CD14-positive monocyte (primary cell): ENCODE measurements at regions not wholly inside any gene's neighbourhood (a gene's known extent, or its start where the extent isn't known, plus 50 kb on each side); places are given as distances from the start of the nearest gene placed in this dataset.

Source experiments
- DNase-seq, 3 donors: peaks; one replicate each; pipeline ENCODE4 v3.0.0-alpha.2; 2011 to 2022
- H2AFZ ChIP-seq: 2 replicates; pipeline ENCODE4 v1.6.0; 2012; ENCODE audit warnings: mild to moderate bottlenecking, low read depth, low read length, inconsistent platforms; ENCODE audit not compliant: insufficient read depth, poor library complexity, severe bottlenecking
- H3K27ac ChIP-seq, 2 donors: 1 replicate in 1 of 2; 2 replicates in 1 of 2; pipeline ENCODE4 v1.5.1; 2012 to 2013; ENCODE audit warnings: low read length in 2 of 2, control low read depth in 1 of 2, inconsistent platforms in 1 of 2, low read depth in 1 of 2, mild to moderate bottlenecking in 1 of 2
- H3K27me3 ChIP-seq, 2 donors: one replicate each; pipeline versions ENCODE4 v1.6.0 to v1.6.1; 2011 to 2013; ENCODE audit warnings: low read length in 2 of 2; ENCODE audit not compliant: control insufficient read depth in 2 of 2, insufficient read depth in 2 of 2
- H3K36me3 ChIP-seq, 2 donors: replicated peaks in 1 of 2; 1 replicate in 1 of 2; 2 replicates in 1 of 2; pipeline versions ENCODE4 v1.5.1 to v1.6.1; 2012 to 2013; ENCODE audit warnings: low read length in 2 of 2, control low read depth in 1 of 2, inconsistent platforms in 1 of 2, mild to moderate bottlenecking in 1 of 2; ENCODE audit not compliant: insufficient read depth in 2 of 2, control insufficient read depth in 1 of 2
- H3K4me1 ChIP-seq, 2 donors: 1 replicate in 1 of 2; 2 replicates in 1 of 2; pipeline versions ENCODE4 v1.5.1 to v1.6.1; 2012 to 2013; ENCODE audit warnings: low read length in 2 of 2, control low read depth in 1 of 2, inconsistent platforms in 1 of 2, mild to moderate bottlenecking in 1 of 2, moderate library complexity in 1 of 2; ENCODE audit not compliant: insufficient read depth in 2 of 2, control insufficient read depth in 1 of 2
- H3K4me2 ChIP-seq: replicated peaks from 2 replicates; pipeline ENCODE3; 2012; ENCODE audit warnings: low read length, moderate library complexity, mild to moderate bottlenecking; ENCODE audit not compliant: poor library complexity, severe bottlenecking; ENCODE audit errors: extremely low read depth
- H3K4me3 ChIP-seq, 3 experiments: fragments of 200-600 bp in 1 of 3; sonication (generic) in 1 of 3; replicated peaks in 1 of 3; 1 replicate in 2 of 3; 2 replicates in 1 of 3; pipeline ENCODE4 v1.5.1; 2011 to 2013; ENCODE audit warnings: low read length in 3 of 3, mild to moderate bottlenecking in 3 of 3, control low read depth in 2 of 3, low read depth in 2 of 3, inconsistent platforms in 1 of 3, moderate library complexity in 1 of 3
- H3K79me2 ChIP-seq: 2 replicates; pipeline ENCODE4 v1.6.0; 2012; ENCODE audit warnings: mild to moderate bottlenecking, control low read depth, inconsistent platforms, low read length, moderate library complexity; ENCODE audit not compliant: insufficient read depth
- H3K9ac ChIP-seq: 2 replicates; pipeline ENCODE4 v1.6.0; 2017; ENCODE audit warnings: low read length, mild to moderate bottlenecking; ENCODE audit not compliant: insufficient read depth, poor library complexity, severe bottlenecking
- H3K9me3 ChIP-seq, 2 donors: replicated peaks in 1 of 2; 1 replicate in 1 of 2; 2 replicates in 1 of 2; pipeline versions ENCODE4 v1.5.1 to v1.6.1; 2012 to 2013; ENCODE audit warnings: low read length in 2 of 2, control low read depth in 1 of 2; ENCODE audit not compliant: control insufficient read depth in 1 of 2, insufficient read depth in 1 of 2
- H4K20me1 ChIP-seq: 2 replicates; pipeline ENCODE4 v1.6.0; 2012; ENCODE audit warnings: mild to moderate bottlenecking, low read length, control low read depth, moderate library complexity; ENCODE audit not compliant: insufficient read depth
- H3K27ac Mint-ChIP-seq, 7 donors: one replicate each; pipeline ENCODE4 v1.8.0; 2020; ENCODE audit warnings: mild to moderate bottlenecking in 7 of 7, mixed read lengths in 7 of 7, moderate library complexity in 6 of 7, inconsistent platforms in 2 of 7
- H3K27me3 Mint-ChIP-seq, 3 donors: one replicate each; pipeline ENCODE4 v1.8.0; 2021 to 2022; ENCODE audit warnings: low read depth in 3 of 3, mild to moderate bottlenecking in 3 of 3, mixed read lengths in 3 of 3, moderate library complexity in 3 of 3, inconsistent platforms in 1 of 3
- H3K36me3 Mint-ChIP-seq, 2 donors: one replicate each; pipeline ENCODE4 v1.8.0; 2020; ENCODE audit warnings: mixed read lengths in 2 of 2, inconsistent platforms in 1 of 2, mild to moderate bottlenecking in 1 of 2
- H3K4me1 Mint-ChIP-seq: one replicate; pipeline ENCODE4 v1.8.0; 2020; ENCODE audit warnings: mild to moderate bottlenecking, mixed read lengths
- H3K4me3 Mint-ChIP-seq, 2 donors: one replicate each; pipeline ENCODE4 v1.8.0; 2020; ENCODE audit warnings: mild to moderate bottlenecking in 2 of 2, mixed read lengths in 2 of 2, moderate library complexity in 1 of 2
- H3K9me3 Mint-ChIP-seq, 7 donors: one replicate each; pipeline ENCODE4 v1.8.0; 2020 to 2022; ENCODE audit warnings: mixed read lengths in 7 of 7, mild to moderate bottlenecking in 6 of 7, moderate library complexity in 6 of 7, inconsistent platforms in 2 of 7
- WGBS: methylation state at CpG from one replicate; pipeline ENCODE4 v1.1.5; 2013; ENCODE audit warnings: missing lambda C conversion rate; ENCODE audit not compliant: insufficient coverage; 5-methylcytosine and 5-hydroxymethylcytosine counted together
- intact Hi-C, 2 donors: fragments of 100-400 bp; cut with micrococcal nuclease; formaldehyde crosslinking; loops; one replicate each; pipeline versions ENCODE4 v1.15.0 to v1.15.1; 2023
- TF ChIP-seq, protein P1 (sequence below): fragments of 200-600 bp; IDR thresholded peaks from one replicate; pipeline ENCODE4 v1.8.0; 2022; ENCODE audit warnings: antibody characterized with exemption, mild to moderate bottlenecking

DNA sequence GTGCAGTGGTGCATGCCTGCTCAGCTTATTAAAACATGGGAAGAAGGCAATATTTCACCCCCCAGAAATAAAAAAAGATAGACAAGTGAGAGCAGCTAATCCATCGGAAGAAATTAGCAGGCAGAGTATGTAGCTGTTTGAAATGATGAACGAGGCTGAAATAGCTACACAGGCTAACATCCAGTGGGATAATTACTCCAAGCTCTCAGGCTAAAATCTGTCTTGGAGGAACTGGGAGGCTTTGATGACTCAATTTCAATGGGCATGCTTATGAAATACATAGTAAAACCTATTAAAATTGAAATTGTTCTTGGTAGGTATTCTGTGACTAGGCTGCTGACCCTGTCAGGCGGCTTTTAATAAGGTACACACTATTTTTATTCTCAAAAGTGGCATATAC lies 84.1 kb upstream of the RRP15 start:
- Histone ChIP-seq H3K36me3 (no peaks in the 10 kb centered on the region), H3K27me3 (no peaks in the 10 kb centered on the region), H3K27ac (no peak overlapping the region), H2AFZ (no peak overlapping the region), H3K4me1 (no peaks in the 10 kb centered on the region), H3K4me3 (no peak overlapping the region), H3K79me2 (no peaks in the 10 kb centered on the region), H3K4me2 (no peak overlapping the region), H4K20me1 (no peaks in the 10 kb centered on the region), H3K9me3 (no peaks in the 10 kb centered on the region), H3K9ac (no peak overlapping the region)
- peaks cover 0 to 2% (median 1%) of the 10 kb centered on the region in 3 donors for H3K27me3 Mint-ChIP-seq
- TF ChIP-seq, protein P1, sequence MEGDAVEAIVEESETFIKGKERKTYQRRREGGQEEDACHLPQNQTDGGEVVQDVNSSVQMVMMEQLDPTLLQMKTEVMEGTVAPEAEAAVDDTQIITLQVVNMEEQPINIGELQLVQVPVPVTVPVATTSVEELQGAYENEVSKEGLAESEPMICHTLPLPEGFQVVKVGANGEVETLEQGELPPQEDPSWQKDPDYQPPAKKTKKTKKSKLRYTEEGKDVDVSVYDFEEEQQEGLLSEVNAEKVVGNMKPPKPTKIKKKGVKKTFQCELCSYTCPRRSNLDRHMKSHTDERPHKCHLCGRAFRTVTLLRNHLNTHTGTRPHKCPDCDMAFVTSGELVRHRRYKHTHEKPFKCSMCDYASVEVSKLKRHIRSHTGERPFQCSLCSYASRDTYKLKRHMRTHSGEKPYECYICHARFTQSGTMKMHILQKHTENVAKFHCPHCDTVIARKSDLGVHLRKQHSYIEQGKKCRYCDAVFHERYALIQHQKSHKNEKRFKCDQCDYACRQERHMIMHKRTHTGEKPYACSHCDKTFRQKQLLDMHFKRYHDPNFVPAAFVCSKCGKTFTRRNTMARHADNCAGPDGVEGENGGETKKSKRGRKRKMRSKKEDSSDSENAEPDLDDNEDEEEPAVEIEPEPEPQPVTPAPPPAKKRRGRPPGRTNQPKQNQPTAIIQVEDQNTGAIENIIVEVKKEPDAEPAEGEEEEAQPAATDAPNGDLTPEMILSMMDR, result no peak
- intact Hi-C loops, result no loop called here
- DNase-seq, result no peak
- no peak overlapping the region for H3K27ac Mint-ChIP-seq
- H3K4me3 Mint-ChIP-seq, result no peak overlapping the region
- H3K36me3 Mint-ChIP-seq, result no peaks in the 10 kb centered on the region
- WGBS, result 90% methylated on average over 2 of the region's 3 CpGs
- peaks cover 0 to 4% (median 0%) of the 10 kb centered on the region in 7 donors for H3K9me3 Mint-ChIP-seq
- H3K4me1 Mint-ChIP-seq, result no peaks in the 10 kb centered on the region

DNA sequence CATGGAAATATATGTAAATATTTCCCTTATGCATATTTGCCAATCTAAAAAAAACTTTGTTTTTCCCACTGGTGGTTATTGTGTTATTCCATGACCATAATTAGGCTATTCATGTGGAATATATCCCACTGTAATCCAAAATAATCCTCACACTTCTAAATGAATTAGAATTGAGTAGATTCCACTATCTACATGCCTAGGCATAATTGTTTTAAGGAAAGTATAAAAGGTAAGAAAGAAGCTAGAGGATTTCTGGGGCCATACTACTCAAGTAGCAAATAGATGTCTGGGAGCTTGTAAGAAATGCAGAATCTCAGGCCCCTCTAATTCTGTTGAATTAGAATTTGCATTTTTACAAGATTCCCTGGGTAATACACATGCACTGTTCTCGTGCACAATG lies 83.5 kb upstream of the RRP15 start:
- peaks cover 0 to 4% (median 0%) of the 10 kb centered on the region in 7 donors for H3K9me3 Mint-ChIP-seq
- no peak overlapping the region for H3K27ac ChIP-seq
- no peak overlapping the region for H3K4me3 Mint-ChIP-seq
- H3K36me3 ChIP-seq, result no peaks in the 10 kb centered on the region
- H3K9me3 ChIP-seq, result no peaks in the 10 kb centered on the region
- intact Hi-C loops, result no loop called here
- H2AFZ ChIP-seq, result no peak overlapping the region
- TF ChIP-seq, protein P1, result no peak
- H3K4me3 ChIP-seq, result no peak overlapping the region
- DNase-seq, result no peak
- no peaks in the 10 kb centered on the region for H3K79me2 ChIP-seq
- H3K27me3 ChIP-seq, result no peaks in the 10 kb centered on the region
- no peak overlapping the region for H3K4me2 ChIP-seq
- H4K20me1 ChIP-seq, result no peaks in the 10 kb centered on the region
- H3K4me1 ChIP-seq, result no peaks in the 10 kb centered on the region
- peaks cover 0 to 2% (median 1%) of the 10 kb centered on the region in 3 donors for H3K27me3 Mint-ChIP-seq
- H3K9ac ChIP-seq, result no peak overlapping the region
- WGBS, result 80% methylated on average over 1 of the region's 1 CpG
- no peak overlapping the region for H3K27ac Mint-ChIP-seq
- H3K36me3 Mint-ChIP-seq, result no peaks in the 10 kb centered on the region
- H3K4me1 Mint-ChIP-seq, result no peaks in the 10 kb centered on the region
